Stimulated activated CD8-positive, alpha-beta memory T cell treated with anti-CD3 and anti-CD28 coated beads, Interleukin-12 subunit alpha, Interleukin-12 subunit beta, amount 100 ng/mL, for 1 hour (primary cell): ENCODE measurements at regions not wholly inside any gene's neighbourhood (a gene's known extent, or its start where the extent isn't known, plus 50 kb on each side); places are given as distances from the start of the nearest gene placed in this dataset.
"Not testable (repeated sequence)": the region's sequence is repeated elsewhere in the genome, so short reads cannot be mapped to it uniquely, and the experiment has no call there.

ENCODE experiments used
- DNase-seq: peaks from one replicate; pipeline ENCODE4 v3.0.0-alpha.2; 2020; ENCODE audit warnings: low read depth

DNA sequence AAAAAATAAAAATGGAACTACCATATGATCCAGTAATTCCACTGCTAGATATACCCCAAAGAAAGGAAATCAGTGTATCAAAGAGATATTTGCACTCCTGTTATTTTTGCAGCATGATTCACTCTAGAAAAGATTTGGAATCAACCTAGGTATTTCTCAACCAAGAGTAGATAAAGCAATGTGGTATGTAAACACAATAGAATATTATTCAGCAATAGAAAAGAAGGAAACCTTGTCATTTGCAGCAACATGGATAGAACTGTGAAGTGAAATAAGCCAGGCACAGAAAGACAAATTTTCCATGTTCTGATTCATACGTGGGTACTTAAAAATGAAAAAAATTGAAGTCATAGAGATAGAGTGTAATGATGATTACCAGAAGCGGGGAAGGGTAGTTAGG is 362.3 kb upstream of the EPHA5 start:
- DNase-seq = no peak

DNA sequence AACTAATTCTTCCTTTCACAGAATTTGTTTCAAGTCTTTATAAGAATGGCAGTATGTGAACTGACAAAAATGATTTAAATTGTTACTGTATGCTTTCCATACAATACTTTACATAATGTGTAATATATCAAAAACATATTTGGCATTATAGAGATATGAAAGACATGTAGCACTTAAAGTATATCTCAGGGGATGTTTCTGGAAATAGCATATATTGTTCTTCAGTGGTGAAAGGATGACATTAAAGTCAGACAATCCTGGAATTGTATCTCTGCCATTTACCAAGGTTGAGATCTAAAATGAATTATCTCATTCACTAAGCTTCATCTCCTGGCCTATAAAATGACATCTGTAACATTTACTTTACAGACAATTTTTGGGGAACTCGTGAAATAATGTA is 358.4 kb upstream of the EPHA5 start:
- no peak for DNase-seq

DNA sequence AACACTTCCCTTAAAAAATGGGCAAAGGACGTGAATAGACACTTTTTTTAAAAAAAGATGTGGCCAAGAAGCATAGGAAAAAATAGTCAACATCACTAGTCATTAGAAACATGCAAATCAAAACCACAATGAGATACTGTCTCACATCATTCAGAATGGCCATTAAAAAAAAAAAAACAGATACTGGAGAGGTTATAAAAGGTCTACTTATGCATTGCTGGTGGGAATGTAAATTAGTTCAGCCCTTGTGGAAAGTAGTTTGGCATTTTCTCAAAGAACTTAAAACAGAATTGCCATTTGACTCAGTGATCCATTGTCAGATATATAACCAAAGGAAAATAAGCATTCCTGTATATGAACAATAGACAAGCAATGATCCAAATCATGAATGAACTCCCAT is 352.8 kb upstream of the EPHA5 start:
- no peak for DNase-seq

DNA sequence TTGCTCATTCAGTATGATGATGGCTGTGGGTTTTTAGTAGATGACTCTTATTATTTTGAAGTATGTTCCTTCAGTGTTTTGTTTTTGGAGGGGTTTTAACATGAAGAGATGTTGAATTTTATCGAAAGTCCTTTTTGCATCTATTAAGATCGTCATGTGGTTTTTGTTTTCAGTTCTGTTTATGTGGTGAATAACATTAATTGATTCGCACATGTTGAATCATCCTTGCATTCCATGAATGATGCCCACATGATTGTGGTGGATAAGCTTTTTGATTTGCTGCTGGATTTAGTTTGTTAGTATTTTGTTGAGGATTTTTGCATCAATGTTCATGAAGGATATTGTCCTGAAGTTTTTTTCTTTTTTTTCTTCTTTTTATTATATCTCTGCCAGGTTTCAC is 347.4 kb upstream of the EPHA5 start:
- no peak for DNase-seq

DNA sequence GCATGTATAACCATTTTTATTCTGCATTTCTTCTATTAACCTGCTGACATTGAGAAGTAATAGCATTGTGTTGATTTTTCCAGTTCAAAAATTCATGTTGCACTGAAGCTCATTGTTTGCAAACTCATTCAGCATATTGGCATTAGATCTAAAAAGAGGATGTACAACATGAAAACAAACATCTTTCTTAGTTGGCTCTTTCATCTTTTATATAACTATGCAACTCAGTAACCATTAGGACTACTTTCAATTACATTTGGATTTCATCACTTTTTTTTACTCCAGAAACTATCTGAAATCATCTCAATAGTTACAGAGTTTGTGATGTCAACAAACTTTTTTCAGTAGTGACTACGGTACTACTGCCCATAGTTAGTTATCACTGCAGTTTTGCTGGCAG is 346.0 kb upstream of the EPHA5 start:
- DNase-seq = no peak

DNA sequence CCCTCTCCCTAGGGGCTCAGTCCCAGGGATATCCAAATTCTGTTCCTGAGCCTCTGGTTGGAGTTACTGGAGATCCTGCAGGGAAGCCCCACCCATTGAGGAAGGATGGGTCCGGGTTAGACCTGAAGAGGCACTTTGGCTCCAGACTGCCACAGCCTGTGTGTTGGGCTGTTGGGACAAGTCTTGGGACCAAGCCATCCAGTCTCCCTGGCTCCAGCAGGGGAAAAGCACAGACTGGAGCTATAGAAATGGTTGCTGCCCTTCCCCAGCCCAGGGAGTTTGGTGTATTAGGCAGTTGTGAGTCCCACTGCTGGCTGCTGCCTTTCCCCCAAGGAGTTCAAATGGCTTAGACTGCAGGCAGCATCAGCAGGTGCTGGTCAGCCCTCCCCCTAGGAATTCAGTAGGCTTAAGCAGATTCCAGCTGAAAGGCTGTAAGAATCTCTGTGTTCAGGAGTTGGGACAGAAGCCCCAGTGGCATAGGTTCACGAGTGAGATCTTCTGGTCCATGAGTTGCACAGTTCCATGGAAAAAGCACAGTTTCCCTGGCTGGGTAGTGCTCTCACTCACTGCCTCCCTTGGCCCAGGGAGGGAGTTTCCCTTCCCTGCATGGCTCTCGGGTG is 344.0 kb upstream of the EPHA5 start:
- no peak for DNase-seq

DNA sequence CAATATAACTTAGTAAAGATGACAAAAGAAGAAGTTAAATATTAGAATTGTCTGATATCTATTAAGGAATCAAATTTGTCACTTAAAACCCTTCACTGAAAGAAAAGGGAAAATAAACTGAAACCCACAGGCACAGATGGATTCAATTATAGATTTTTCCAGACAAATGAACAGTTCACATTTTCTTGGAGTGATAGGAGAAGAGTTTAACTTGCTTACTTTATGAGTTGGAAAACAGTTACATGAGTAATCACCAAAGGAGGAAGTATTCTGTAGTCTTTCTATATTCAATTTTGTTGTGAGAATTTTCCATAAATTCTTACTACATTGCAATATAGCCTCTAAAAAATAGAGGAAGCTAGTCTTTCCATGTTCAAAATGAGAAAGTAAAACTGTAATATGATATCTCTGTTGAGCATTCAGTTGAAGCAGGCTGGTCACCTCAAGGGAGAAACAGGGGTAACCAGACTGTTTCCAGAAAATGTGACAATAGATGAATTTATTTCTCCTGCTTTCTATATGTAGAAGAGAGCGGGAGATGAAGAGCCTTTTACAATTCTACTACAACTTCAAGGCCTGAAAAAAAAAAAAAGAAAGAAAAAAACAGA is 330.3 kb upstream of the EPHA5 start:
- no peak for DNase-seq

DNA sequence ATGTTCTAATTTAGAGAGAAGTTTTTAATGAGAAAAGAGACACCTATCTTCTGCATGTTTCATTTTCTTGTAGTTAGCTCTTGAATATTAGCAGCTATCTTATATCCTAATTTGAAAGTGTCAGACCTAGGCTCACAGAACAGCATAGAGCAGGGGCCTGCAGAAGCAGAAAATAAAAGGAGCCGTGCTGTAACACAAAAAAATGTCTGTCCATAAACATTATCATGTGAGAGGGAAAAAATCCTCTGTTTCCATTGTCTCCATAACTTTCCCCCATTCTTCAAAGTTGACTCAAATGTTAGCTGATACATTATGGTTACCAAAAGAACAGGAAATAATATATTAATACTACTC is 329.2 kb upstream of the EPHA5 start:
- DNase-seq = no peak

DNA sequence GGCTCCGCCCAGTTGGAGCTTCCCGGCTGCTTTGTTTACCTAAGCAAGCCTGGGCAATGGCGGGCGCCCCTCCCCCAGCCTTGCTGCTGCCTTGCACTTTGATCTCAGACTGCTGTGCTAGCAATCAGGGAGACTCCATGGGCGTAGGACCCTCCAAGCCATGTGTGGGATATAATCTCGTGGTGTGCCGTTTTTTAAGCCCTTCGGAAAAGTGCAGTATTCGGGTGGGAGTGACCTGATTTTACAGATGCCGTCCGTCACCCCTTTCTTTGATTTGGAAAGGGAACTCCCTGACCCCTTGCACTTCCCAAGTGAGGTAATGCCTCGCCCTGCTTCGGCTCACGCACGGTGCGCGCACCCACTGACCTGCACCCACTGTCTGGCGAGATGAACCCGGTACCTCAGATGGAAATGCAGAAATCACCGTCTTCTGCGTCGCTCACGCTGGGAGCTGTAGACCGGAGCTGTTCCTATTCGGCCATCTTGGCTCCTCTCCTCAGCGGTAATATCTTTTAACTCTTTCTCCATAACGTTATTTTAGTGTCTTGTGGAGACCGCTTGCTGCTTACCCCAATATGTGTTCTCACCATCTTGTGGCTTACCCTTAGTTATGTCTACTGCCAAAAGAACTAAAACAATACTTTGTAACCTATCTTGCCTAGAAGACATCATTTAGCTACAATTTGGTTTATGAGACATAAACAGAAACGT is 328.7 kb upstream of the EPHA5 start:
- not testable (repeated sequence) for DNase-seq

DNA sequence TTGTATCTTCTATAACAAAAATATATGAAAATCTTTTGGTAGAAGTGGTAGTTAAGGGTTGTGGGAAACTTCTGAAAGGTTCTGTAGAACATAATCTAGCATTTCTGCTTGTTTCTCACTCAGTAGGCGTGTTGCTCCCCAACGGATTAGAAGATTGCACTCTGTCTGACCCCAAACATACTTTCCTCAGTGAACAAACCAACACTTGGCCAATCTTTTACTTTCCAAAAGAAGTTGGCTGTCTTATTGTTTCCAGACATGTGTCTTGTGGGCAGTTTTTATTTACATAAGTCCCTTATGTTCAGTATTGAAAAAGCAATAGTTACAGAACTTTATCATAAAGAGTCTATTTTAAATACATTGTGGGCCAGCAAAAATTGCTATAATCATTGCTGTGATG is 312.8 kb upstream of the EPHA5 start:
- DNase-seq = no peak

DNA sequence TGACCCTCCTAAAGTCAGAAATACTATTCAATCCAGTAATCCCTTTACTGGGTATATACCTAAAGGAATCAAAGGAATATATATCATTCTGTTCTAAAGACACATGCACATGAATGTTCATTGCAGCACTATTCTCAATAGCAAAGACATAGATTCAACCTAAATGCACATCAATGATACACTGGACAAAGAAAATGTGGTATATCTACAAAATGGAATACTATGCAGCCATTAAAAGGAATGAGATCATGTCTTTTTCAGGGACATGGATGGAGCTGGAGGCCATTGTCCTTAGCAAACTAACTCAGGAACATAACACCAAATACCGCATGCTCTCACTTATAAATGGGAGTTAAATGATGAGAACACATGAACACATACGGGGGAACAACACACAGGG is 306.0 kb upstream of the EPHA5 start:
- DNase-seq = no peak

DNA sequence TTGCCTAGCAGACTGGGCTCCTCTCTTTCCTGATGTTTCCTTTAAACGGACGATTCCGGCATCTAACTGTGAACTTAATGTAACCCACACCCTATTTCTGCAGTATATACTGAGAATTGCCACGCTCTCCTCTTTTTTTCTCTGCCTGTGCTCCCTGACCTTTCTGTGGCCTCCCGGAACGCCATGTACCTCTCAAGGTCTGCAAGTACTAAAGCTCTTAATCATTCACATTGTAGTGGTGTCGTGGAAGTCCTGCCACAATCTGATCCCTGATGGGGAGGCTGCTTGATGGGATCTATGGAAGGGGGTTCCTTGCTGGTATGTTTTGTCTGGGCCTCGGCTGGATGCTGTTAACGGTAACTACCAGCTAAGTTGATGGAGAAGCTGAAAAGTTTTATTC is 302.9 kb upstream of the EPHA5 start:
- DNase-seq = no peak

DNA sequence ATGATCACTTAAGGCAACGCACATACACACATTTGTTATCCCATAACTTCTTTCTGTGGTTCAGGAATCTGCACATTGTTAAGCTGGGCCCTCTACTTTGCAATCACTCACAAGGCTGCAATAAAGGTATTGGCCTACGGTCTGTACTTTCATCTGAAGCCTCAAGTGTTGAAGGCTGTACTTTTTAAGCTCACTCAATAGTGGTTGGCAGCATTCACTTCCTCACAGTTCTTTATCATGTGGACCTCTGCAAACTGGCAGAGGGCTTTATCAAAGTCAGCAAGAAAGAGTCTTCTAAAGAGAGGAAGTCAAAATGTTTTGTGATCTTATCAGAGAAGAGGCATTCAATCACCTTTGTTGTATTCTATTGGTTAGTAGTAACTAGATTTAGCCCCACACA is 301.4 kb upstream of the EPHA5 start:
- DNase-seq = no peak

DNA sequence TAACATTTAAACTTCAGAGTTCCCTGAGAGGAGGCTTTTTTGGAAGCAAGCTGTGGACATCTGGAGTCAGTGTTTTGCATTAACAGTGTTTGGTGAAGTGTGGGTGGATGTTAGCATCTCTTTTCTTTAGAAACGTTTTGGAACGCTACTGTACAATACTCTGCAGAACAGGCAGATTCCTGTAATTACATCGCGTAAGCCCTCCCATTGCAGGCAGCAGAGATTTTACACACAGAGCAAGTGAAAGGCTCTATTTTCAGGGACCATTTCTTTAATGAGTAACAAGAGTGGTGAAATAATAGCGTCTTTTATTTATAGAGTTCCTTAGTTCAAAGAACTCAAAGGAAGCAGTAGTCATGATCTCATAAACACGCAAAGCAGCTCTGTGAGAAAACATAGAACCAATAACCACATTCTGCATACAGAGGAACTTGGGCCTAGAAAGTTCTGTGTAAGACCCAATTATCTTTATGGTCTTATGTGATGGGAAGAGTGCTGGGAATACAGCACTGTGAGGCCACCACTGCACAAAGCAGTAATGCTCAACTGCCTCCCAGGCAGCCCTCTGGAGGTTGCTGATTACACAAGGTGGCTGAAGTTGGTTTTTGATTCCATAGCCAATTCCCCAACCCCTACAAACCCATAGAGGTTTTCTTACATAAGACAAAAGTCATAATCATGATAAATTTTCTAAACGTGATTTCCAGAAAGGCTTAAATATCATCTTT is 298.7 kb upstream of the EPHA5 start:
- no peak for DNase-seq

DNA sequence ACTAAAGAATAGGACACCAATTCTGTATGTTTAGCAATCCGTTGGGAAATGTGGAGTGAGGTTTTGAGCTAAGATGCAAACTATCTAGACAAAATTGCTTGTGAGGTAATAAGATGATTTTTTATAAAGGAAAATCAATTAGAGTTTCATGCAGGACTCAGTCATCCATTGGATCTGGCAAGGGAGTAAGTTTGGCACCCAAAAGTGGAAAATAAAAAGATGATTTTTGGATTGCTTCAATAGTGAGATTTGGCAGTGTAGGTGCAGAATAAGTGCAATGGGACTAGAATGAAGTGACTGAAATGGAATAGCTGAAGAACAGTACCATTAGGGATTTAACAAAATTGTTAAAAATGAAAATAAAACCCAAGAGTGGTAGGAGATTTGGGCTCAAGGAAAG is 290.5 kb upstream of the EPHA5 start:
- DNase-seq = no peak

DNA sequence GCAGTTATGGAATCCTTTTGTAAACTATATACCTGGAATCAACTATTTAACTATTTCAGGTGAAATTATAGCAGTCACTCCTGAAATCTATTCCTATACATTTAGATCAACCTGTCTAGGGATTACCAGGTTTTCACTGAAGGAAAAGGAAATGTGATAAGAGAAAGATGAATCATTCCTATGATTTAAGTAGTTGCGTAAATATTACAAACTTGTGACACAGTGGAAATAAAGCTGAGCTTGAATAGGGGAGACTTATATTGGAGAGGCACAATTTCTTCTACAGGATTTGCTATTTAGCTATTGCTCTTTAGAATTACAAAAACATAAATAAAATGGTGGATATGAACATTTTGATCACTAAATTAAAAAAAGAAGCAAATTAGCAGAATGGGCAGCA is 284.1 kb upstream of the EPHA5 start:
- DNase-seq = no peak

DNA sequence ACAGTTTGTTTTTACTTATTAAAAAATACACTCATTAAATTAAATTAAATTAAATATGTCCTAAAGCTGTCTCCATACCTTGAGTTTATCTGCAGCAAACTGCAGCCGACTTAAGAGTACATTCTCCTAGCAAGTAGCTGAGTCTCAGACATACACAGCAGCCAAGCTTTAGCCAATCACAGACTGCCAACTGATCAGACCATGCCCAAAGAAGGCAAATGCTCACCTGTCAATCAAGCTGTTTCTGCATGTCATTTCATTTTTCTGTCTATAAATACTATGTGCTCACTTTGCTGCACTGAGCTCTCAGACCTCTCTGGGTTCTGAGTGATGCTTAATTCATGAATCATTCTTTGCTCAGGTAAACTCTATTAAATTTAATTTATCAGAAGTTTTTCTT is 280.9 kb upstream of the EPHA5 start:
- no peak for DNase-seq

DNA sequence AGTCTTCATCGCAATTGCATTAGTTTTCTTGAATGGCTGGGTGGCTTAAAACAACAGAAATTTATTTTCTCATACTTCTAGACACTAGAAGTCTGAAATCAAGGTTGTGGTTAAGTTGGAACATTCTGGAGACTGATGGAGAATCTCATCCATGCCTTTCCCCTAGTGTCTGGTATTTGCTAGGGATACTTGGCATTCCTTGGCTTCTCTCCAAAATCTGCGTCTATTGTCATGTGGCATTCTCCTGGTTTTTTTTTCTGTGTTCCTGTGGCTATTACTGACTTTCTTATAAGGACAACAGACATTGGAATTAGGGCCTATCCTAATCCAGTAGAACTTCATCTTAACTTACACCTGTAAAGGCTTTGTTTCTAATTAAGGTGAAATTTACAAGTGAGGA is 272.8 kb upstream of the EPHA5 start:
- DNase-seq = no peak

DNA sequence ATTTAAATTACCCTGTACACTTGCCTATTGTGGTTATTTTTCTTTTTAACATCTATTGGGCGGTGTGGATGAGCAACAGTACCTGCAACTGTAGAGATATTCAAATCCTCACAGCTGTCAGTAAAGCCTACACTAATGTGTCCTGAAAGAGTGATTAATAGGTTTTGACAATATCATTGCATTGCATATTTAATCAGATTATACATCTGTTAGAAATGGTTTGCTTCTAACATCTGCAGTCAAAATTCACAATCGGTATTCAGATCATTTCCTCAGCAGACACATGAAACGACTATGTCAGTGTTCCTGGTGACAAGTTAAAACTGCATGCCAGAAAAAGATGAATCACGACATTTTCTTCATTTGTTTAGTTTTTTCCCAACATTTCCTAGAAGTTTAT is 254.6 kb upstream of the EPHA5 start:
- DNase-seq = no peak

DNA sequence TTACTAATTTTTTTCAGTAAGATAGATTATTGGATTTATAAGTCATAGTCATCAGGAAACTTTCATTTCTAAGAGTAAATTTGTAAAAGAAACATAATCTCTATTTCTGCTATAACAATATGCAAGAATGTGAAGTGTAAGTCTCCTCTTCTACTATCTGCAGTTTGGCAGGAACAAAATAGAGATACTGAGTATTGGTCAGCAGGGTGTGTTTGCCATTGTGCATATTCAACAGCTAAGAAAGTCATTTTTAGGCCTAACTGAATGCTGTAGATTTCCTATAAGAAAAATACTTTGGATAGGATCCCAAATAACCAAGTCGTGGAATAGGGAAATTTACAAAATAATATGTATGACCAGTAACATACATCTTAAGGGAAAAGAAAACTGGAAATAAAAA is 253.3 kb upstream of the EPHA5 start:
- DNase-seq = no peak

DNA sequence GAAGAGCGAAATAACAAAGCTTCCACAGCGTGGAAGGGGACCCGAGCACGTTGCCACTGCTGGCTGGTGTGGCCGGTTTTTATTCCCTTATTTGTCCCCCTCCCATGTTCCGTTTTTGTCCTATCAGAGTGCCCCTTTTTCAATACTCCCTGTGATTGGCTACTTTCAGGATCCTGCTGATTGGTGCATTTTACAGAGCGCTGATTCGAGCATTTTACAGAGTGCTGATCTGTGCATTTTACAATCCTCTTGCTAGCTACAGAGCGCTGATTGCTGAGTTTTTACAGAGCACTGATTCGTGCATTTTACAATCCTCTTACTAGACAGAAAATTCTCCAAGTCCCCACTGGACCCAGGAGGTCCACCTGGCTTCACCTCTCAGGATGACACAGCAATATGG is 250.9 kb upstream of the EPHA5 start:
- DNase-seq = no peak

DNA sequence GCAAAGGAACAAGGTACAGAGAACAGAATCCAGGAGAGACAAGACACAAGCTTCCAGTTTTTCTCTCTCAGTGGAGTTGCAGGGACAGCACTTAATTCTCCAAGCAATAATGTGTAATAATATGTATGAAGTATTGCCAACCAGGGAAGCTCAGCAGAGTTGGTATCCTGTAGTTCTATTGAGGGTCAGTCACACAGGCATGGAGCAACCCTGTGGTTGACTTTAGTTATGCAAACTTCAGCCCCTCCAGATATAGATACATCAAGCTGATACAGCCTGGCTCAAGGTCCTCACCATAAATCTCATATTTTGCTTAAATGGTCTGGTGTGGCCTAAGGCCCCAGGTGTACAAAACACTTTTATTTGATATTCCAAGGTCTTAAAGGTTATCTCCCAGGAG is 248.6 kb upstream of the EPHA5 start:
- no peak for DNase-seq

DNA sequence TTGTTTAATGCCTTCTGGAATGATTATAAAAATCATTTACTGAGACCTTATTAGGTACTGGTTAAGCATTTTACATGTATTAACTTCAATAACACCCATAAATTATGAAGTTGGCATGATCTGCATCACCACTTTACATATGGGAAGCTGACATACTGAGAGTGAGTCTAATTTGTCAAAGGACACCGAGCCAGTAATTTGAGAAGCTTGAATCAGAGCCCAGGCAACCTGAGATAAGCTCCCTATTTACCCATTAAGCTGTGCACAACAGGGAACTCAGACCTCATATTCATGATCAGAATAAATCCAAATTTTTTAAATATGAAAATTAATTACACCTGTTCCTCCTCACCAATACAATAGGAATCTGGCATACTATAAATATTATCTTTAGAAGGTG is 247.9 kb upstream of the EPHA5 start:
- no peak for DNase-seq
